ENCODE measurements at regions not wholly inside any gene's neighbourhood (a gene's known extent, or its start where the extent isn't known, plus 50 kb on each side); places are given as distances from the start of the nearest gene placed in this dataset.
A peak's percentile ranks its signal among the peaks of the same experiment; 100 is the strongest.

DNA sequence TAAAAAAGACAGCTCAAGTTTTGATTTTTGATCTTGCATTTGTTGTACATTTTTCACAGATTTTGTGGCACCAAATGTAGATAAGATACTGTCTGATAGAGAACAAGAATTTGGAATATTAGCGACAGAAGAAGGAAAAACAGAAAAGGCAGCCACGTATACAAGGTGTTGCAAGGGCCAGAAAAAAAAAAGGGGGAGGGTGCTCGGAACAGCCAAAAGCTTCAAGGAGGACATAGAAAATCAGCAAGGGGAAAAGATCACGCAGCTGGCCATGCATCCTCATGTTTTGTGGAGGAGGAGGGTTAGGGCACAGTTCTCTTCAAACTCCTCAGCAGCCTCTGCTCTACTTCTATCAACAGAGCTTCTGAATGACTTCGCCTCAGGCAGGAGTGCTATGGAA, 80.7 kb upstream of the MROH9 start:
- 95% methylated on average over 3 of the region's 5 CpGs for WGBS (ENCODE audit: insufficient coverage)
- Histone ChIP-seq H3K4me1 (ENCODE audit: control insufficient read depth, insufficient read depth, low read length) (no peaks in the 10 kb centered on the region), H3K27me3 (ENCODE audit: control insufficient read depth, insufficient read depth, low read length) (no peaks in the 10 kb centered on the region), H3K4me3 (ENCODE audit: low read depth, low read length) (no peak overlapping the region), H3K36me3 (ENCODE audit: control insufficient read depth, insufficient read depth, low read length) (no peaks in the 10 kb centered on the region), H3K9me3 (ENCODE audit: control insufficient read depth, insufficient read depth, low read length) (no peaks in the 10 kb centered on the region), H3K27ac (ENCODE audit: low read depth, low read length) (no peak overlapping the region)
- DNase-seq (ENCODE audit: low read depth in 4 of 6, low spot score in 6 of 6): no peak

DNA sequence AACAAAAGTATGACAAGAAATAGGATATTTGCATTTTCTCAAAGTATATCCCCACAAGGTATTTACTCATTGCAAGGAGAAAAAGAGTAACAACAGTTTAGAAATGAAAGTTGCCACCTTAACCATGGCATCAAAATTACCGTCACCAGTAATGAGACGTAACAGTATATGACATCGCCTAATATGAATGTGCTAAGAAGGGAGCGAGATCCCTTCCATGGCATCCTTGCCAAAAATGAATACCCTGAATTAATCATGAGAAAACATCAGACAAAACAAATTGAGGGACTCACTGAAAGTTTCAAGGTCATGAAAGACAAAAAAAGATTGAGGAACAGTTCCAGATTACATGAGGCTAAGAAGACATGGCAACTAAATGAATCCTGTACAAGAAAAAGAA, 78.9 kb upstream of the MROH9 start:
- H3K36me3 ChIP-seq (ENCODE audit: control insufficient read depth, insufficient read depth, low read length): no peaks in the 10 kb centered on the region
- no peaks in the 10 kb centered on the region for H3K27me3 ChIP-seq (ENCODE audit: control insufficient read depth, insufficient read depth, low read length)
- H3K27ac ChIP-seq (ENCODE audit: low read depth, low read length): no peak overlapping the region
- DNase-seq (ENCODE audit: low read depth in 4 of 6, low spot score in 6 of 6): no peak
- no CpG with 5 or more reads among the region's 4 CpGs for WGBS (ENCODE audit: insufficient coverage)
- no peak overlapping the region for H3K4me3 ChIP-seq (ENCODE audit: low read depth, low read length)
- no peaks in the 10 kb centered on the region for H3K9me3 ChIP-seq (ENCODE audit: control insufficient read depth, insufficient read depth, low read length)
- no peaks in the 10 kb centered on the region for H3K4me1 ChIP-seq (ENCODE audit: control insufficient read depth, insufficient read depth, low read length)

- no peak overlapping the region for H3K4me3 ChIP-seq (ENCODE audit: low read depth, low read length)
- H3K27me3 ChIP-seq (ENCODE audit: control insufficient read depth, insufficient read depth, low read length): no peaks in the 10 kb centered on the region
- H3K36me3 ChIP-seq (ENCODE audit: control insufficient read depth, insufficient read depth, low read length): no peaks in the 10 kb centered on the region
- peak in 2 of 6 donors; percentile 11 to 32 for DNase-seq (ENCODE audit: low read depth in 4 of 6, low spot score in 6 of 6)
- H3K4me1 ChIP-seq (ENCODE audit: control insufficient read depth, insufficient read depth, low read length): no peaks in the 10 kb centered on the region
- H3K27ac ChIP-seq (ENCODE audit: low read depth, low read length): no peak overlapping the region
- H3K9me3 ChIP-seq (ENCODE audit: control insufficient read depth, insufficient read depth, low read length): no peaks in the 10 kb centered on the region
Measured at GRCh38 chr1:170857955-170858354, 77.4 kb upstream of the MROH9 start.

GRCh38 chr1:170863621-170864020, 71.7 kb upstream of the MROH9 start:
- no CpG with 5 or more reads among the region's 1 CpG for WGBS (ENCODE audit: insufficient coverage)
- H3K27ac ChIP-seq (ENCODE audit: low read depth, low read length): no peak overlapping the region
- H3K4me1 ChIP-seq (ENCODE audit: control insufficient read depth, insufficient read depth, low read length): no peaks in the 10 kb centered on the region
- H3K9me3 ChIP-seq (ENCODE audit: control insufficient read depth, insufficient read depth, low read length): no peaks in the 10 kb centered on the region
- H3K4me3 ChIP-seq (ENCODE audit: low read depth, low read length): no peak overlapping the region
- no peaks in the 10 kb centered on the region for H3K27me3 ChIP-seq (ENCODE audit: control insufficient read depth, insufficient read depth, low read length)
- no peak for DNase-seq (ENCODE audit: low read depth in 4 of 6, low spot score in 6 of 6)
- H3K36me3 ChIP-seq (ENCODE audit: control insufficient read depth, insufficient read depth, low read length): no peaks in the 10 kb centered on the region

DNA sequence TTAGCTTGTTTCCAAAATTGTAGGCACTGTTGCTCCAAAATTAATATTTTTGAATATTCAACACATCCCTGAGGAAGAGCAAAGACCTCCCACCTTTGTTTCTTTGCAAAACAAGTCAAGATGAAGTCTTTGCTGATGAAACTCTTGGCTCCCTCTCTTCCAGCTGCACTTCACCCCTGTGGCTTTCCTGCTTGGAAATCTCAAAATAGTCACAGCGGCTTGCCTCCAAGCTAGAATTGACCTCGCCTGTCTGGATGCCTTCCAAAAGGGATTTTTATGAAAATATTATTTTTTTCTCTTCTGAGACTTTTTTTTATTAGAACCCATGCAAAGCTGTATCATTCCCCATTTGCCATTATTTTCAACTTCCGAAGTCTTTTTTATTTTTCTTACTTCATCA, 71.1 kb upstream of the MROH9 start:
- Histone ChIP-seq H3K4me1 (ENCODE audit: control insufficient read depth, insufficient read depth, low read length) (no peaks in the 10 kb centered on the region), H3K36me3 (ENCODE audit: control insufficient read depth, insufficient read depth, low read length) (no peaks in the 10 kb centered on the region), H3K4me3 (ENCODE audit: low read depth, low read length) (no peak overlapping the region), H3K27me3 (ENCODE audit: control insufficient read depth, insufficient read depth, low read length) (no peaks in the 10 kb centered on the region), H3K27ac (ENCODE audit: low read depth, low read length) (peak overlapping the region; percentile 40), H3K9me3 (ENCODE audit: control insufficient read depth, insufficient read depth, low read length) (no peaks in the 10 kb centered on the region)
- peak in 1 of 6 donors; percentile 75 for DNase-seq (ENCODE audit: low read depth in 4 of 6, low spot score in 6 of 6)
- WGBS (ENCODE audit: insufficient coverage): no CpG with 5 or more reads among the region's 3 CpGs

GRCh38 chr1:170864876-170865538, 70.3 kb upstream of the MROH9 start:
- Histone ChIP-seq H3K4me3 (ENCODE audit: low read depth, low read length) (no peak overlapping the region), H3K4me1 (ENCODE audit: control insufficient read depth, insufficient read depth, low read length) (no peaks in the 10 kb centered on the region), H3K27me3 (ENCODE audit: control insufficient read depth, insufficient read depth, low read length) (no peaks in the 10 kb centered on the region), H3K36me3 (ENCODE audit: control insufficient read depth, insufficient read depth, low read length) (no peaks in the 10 kb centered on the region), H3K9me3 (ENCODE audit: control insufficient read depth, insufficient read depth, low read length) (no peaks in the 10 kb centered on the region), H3K27ac (ENCODE audit: low read depth, low read length) (no peak overlapping the region)
- no CpG with 5 or more reads among the region's 2 CpGs for WGBS (ENCODE audit: insufficient coverage)
- no peak for DNase-seq (ENCODE audit: low read depth in 4 of 6, low spot score in 6 of 6)

GRCh38 chr1:170866646-170867045, 68.7 kb upstream of the MROH9 start:
- WGBS (ENCODE audit: insufficient coverage): no CpG with 5 or more reads among the region's 1 CpG
- no peaks in the 10 kb centered on the region for H3K9me3 ChIP-seq (ENCODE audit: control insufficient read depth, insufficient read depth, low read length)
- H3K4me1 ChIP-seq (ENCODE audit: control insufficient read depth, insufficient read depth, low read length): no peaks in the 10 kb centered on the region
- no peaks in the 10 kb centered on the region for H3K36me3 ChIP-seq (ENCODE audit: control insufficient read depth, insufficient read depth, low read length)
- no peak overlapping the region for H3K27ac ChIP-seq (ENCODE audit: low read depth, low read length)
- H3K4me3 ChIP-seq (ENCODE audit: low read depth, low read length): no peak overlapping the region
- DNase-seq (ENCODE audit: low read depth in 4 of 6, low spot score in 6 of 6): no peak
- no peaks in the 10 kb centered on the region for H3K27me3 ChIP-seq (ENCODE audit: control insufficient read depth, insufficient read depth, low read length)

DNA sequence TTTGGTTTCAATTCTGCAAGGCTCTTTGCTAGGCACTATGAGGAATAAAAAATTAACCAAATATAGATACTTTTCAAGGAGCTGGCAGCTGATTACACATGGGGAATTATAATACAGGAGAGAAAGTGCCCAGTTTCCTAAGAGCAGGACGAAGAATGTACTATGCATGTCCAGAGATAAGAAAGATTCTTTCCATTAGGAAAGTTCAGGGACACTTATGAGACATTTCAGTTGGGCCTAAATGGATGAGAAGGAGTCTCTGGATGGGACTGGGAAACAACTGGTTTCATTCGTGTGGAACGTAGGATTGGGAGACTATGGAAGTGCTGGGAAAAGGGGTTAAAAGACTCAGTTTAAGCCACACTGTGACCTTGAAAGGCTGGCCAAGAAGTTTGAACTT, 63.5 kb upstream of the MROH9 start:
- H3K4me3 ChIP-seq (ENCODE audit: low read depth, low read length): no peak overlapping the region
- no peaks in the 10 kb centered on the region for H3K4me1 ChIP-seq (ENCODE audit: control insufficient read depth, insufficient read depth, low read length)
- H3K27me3 ChIP-seq (ENCODE audit: control insufficient read depth, insufficient read depth, low read length): no peaks in the 10 kb centered on the region
- H3K27ac ChIP-seq (ENCODE audit: low read depth, low read length): no peak overlapping the region
- H3K9me3 ChIP-seq (ENCODE audit: control insufficient read depth, insufficient read depth, low read length): no peaks in the 10 kb centered on the region
- no peak for DNase-seq (ENCODE audit: low read depth in 4 of 6, low spot score in 6 of 6)
- H3K36me3 ChIP-seq (ENCODE audit: control insufficient read depth, insufficient read depth, low read length): no peaks in the 10 kb centered on the region
- WGBS (ENCODE audit: insufficient coverage): 100% methylated on average over 2 of the region's 3 CpGs

- no peak for DNase-seq (ENCODE audit: low read depth in 4 of 6, low spot score in 6 of 6)
- 78% methylated on average over 1 of the region's 2 CpGs for WGBS (ENCODE audit: insufficient coverage)
- Histone ChIP-seq H3K4me1 (ENCODE audit: control insufficient read depth, insufficient read depth, low read length) (no peaks in the 10 kb centered on the region), H3K36me3 (ENCODE audit: control insufficient read depth, insufficient read depth, low read length) (no peaks in the 10 kb centered on the region), H3K27ac (ENCODE audit: low read depth, low read length) (no peak overlapping the region), H3K27me3 (ENCODE audit: control insufficient read depth, insufficient read depth, low read length) (no peaks in the 10 kb centered on the region), H3K4me3 (ENCODE audit: low read depth, low read length) (no peak overlapping the region), H3K9me3 (ENCODE audit: control insufficient read depth, insufficient read depth, low read length) (no peaks in the 10 kb centered on the region)
Measured at GRCh38 chr1:170872663-170873062, 62.7 kb upstream of the MROH9 start.

DNA sequence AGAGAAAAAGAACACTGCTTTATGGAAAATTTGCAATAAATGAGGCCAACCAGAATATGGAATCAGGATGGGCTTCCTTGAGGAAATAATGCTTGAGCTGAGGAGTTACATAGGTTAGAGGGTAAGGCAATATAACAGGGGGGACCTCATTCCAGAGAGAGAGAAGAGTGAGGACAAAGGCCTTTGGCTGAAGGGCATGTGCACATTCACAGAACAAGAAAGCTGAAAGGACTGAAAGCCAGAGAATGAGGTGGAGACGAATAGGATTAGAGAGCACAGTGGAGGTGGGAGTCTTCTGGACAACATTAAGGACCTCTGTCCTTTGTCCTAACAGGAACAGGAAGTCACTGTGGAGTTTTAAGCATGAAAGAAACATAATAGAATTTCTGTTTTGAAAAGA, 60.7 kb upstream of the MROH9 start:
- Histone ChIP-seq H3K27me3 (ENCODE audit: control insufficient read depth, insufficient read depth, low read length) (no peaks in the 10 kb centered on the region), H3K4me3 (ENCODE audit: low read depth, low read length) (no peak overlapping the region), H3K9me3 (ENCODE audit: control insufficient read depth, insufficient read depth, low read length) (no peaks in the 10 kb centered on the region), H3K27ac (ENCODE audit: low read depth, low read length) (no peak overlapping the region), H3K4me1 (ENCODE audit: control insufficient read depth, insufficient read depth, low read length) (no peaks in the 10 kb centered on the region), H3K36me3 (ENCODE audit: control insufficient read depth, insufficient read depth, low read length) (no peaks in the 10 kb centered on the region)
- no peak for DNase-seq (ENCODE audit: low read depth in 4 of 6, low spot score in 6 of 6)
- 50% methylated on average over 1 of the region's 1 CpG for WGBS (ENCODE audit: insufficient coverage)

All from spinal cord (tissue), 9 donors.